ENCODE measurements at regions not wholly inside any gene's neighbourhood (a gene's known extent, or its start where the extent isn't known, plus 50 kb on each side); places are given as distances from the start of the nearest gene placed in this dataset.
"Not testable (repeated sequence)": the region's sequence is repeated elsewhere in the genome, so short reads cannot be mapped to it uniquely, and the experiment has no call there.

DNA sequence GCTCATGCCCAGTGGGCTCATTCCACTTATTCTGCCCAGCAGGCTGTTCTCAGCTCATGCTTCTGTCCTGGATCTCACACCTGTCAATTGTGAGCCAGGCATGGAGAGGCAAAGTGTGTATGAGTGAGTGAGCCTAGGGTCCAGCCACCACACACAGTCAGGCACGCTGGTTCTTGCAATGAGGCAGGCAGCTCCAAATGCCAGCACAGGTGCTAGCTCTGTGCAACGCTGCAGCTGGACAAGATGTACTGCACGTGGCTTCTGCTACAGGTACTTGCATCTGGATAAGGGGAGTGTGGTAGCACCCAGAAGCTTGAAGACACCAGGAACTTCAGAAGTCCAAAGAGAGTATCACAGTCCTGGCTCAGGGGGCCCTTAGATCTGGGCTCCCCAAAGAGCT is 1249.4 kb upstream of the IGFBP7 start:
- no peak for DNase-seq

DNA sequence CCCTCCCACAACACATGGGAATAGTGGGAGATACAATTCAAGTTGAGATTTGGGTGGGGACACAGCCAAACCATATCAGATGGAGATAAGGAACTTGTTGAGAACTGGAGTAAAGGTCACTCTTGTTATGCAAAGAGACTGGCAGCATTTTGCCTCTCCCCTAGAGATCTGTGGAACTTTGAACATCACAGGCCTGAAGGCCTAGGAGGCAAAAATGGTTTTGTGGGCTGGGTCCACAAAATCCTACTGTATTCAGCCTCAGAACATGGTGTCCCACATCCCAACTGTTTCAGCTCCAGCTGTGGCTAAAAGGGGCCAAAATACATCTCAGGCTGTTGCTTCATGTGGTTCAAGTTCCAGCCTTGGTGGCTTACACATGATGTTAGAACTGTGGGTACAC is 1247.8 kb upstream of the IGFBP7 start:
- DNase-seq, result no peak

DNA sequence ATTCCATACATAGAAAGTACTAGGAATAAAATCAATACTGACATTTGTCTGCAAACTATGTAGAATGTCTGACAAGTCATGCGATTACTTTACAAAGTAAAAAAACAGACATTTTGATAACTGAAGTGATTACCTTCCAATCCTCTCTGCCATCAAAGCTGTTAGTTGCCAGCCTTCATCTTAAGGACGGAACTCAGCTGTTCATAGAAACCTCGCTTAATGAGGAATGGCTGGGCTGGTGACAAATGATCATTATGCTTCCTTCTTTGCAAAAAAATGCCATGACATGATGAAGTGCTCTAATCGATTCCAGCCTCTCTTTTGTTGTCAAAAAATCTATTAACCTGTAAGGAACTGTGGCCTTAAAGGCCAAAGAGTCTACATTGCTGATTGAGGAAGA is 1214.9 kb upstream of the IGFBP7 start:
- DNase-seq, result no peak

DNA sequence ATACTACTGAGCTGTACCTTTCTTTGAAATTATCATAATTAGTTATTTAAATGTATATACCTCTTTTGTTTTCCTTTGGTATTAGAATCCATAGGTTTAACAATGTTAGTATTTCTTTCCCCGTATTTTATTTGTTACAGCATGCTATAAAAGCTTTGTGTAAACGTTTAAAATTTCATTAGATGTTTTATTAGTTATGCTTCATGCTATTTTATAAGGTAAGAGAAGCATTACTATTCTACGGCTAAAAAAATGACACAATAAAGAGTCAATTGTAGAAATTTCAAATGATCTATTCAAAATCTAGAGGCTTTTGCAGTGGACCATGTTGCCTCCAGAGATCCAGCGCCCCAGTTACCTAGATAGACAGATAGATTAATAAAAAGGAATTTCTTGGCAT is 1203.3 kb upstream of the IGFBP7 start:
- no peak for DNase-seq

DNA sequence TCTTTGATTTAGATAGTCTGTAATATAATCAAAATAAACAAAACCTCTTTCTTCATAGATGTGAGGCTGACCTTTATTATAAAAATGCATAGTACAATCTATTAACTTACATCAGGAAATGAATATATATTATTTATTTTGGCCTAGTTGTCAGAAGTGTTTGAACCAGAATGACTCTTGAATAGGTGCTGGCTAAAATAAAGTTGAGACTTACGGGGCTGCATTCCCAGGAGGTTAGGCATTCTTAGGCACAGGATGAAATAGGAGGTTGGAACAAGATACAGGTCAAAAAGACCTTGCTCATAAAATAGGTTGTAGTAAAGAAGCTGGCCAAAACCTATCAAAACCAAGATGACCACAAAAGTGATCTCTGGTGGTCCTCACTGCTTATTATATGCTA is 1193.3 kb upstream of the IGFBP7 start:
- no peak for DNase-seq

DNA sequence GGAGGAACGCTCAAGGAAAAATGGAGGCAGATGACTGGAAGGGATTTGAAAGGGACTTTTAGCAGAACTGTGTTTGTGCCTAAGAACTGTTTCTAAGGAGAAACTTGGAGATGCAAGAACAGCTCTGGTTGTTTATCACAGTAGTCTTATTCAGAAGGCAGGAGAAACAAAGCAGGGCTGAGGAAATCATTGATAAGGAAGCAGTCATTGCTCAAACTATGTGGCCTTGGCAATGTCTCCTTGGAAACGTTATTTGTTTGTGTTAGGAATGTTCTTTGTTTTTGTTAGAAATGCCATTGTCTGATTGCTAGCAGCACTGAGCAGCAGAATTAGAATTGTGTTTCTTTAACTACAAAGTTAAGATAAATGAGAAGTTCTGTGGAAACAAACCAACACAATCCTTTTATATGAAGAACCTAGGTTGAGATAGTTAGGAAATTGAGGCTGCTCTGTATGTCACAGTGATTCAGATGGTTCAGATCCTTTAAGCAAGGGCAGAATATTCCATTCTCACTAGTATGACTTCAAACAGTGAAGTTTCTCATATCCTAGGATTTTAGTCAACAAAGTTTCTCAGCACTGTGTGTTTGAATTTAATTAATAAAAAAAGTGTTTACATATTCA is 1191.3 kb upstream of the IGFBP7 start:
- no peak for DNase-seq

DNA sequence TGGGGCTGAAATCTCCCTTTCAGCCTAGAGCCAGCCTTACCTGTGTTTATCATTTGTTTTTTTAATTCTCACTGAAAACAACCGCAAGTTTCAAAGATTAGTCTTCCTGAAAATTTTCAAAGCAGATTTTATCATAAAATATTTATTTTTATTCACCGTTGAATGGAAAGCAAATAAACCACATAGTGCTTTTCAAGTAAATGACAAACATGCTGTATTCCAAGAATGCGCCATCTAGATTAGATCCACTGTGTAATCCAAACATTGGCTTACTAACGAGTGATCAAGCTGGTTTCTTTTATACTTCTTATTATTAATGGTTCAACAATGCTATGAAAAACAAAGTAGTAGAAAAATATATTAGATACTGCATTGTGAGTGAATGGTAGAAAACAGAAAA is 1176.2 kb upstream of the IGFBP7 start:
- DNase-seq, result no peak

DNA sequence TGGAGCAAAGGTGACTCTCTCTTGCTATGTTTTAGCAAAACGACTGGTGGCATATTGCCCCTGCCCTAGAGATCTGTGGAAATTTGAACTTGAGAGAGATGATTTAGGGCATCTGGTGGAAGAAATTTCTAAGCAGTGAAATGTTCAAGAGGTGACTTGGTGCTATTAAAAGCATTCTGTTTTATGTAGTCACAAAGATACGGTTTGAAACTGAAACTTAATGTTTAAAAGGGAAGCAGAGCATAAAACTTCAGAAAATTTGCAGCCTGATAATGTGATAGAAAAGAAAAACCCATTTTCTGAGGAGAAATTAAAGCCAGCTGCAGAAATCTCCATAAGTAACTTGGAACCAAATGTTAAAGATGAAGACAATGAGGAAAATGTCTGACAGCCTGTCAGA is 1170.7 kb upstream of the IGFBP7 start:
- DNase-seq, result not testable (repeated sequence)

DNA sequence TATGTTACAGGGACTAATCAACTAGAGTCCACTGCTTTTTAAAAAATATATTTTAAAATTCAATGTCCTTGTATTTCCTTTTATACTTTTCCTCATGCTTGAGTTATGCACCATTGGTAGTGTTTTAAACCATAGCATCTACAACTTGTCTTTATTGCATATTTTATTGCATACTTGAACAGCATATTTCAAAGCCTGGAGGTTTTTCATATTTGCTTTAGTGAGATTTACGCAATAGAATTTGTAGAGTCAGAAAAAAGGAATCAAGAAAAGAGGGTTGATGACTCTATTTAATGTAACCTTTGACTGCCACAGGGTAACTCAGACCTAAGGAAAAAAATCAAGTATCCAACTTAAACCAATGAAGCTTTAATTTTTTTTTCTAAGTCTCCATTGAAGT is 1165.7 kb upstream of the IGFBP7 start:
- no peak for DNase-seq

DNA sequence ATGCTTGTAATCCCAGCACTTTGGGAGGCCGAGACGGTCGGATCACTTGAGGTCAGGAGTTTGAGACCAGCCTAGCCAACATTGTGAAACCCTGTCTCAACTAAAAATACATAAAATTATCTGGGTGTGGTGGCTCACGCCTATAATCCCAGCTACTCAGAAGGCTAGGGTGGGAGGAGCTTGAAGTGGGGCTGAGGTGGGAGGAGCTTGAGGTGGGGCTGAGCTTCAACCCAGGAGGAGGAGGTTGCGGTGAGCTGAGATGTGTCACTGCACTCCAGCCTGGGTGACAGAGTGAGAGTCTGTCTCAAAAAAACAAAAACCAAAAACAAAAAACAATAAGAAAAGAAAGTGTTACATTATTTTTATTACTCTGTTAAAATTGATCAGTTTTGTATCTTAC is 1164.4 kb upstream of the IGFBP7 start:
- DNase-seq, result no peak

DNA sequence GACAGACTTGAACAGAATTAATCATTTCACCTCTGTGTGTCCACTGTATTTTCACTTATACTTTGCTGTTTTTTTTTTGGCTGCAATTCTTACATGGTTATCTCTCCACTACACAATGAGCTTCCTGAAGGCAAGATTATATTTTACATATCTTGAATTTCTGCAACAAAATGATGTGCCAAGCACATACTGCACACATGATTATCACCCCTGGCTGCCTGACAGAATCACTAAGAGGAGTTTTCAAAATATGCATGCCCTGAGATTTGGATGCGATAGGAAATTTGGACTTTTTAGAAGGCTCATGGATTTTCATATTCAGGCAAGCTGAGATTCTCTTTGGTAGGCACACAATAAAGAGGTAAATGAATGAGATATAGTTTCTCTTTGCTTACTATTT is 1162.1 kb upstream of the IGFBP7 start:
- no peak for DNase-seq

DNA sequence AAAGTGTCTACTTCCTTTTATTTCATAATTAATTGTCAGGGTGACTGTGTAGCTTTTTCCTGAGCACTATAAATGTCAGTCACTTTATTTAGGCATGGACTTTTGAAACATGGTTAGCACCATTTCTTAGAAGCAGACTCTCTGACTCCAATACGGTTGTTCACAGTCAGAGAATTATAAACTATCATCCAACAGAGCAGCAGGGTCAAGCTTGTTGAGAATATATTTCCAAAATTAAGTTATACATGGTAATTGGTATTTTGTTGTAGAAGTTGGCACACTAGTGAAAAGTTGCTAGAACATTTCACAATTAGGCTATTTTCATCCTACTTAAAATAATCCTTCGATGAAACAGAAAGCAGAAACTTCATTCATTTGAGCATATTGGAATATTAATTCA is 1155.5 kb upstream of the IGFBP7 start:
- no peak for DNase-seq

DNA sequence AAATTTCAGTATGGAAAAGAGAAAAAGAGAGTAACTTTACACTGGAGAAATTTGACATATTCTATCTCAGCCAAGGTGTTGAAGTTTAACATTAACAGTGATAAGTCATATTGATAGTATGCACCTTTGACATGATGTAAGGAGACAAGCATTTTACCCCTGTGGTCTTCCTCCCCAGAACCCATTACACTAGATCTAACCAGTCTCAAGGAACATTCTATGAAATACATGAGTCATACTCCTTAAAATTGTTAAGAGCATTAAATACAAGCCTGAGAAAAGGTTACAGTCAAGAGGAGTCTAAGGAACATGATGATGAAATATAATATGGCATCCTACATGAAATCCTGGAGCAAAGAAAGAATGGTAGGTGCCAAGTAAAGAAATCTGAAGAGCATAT is 1151.3 kb upstream of the IGFBP7 start:
- no peak for DNase-seq

DNA sequence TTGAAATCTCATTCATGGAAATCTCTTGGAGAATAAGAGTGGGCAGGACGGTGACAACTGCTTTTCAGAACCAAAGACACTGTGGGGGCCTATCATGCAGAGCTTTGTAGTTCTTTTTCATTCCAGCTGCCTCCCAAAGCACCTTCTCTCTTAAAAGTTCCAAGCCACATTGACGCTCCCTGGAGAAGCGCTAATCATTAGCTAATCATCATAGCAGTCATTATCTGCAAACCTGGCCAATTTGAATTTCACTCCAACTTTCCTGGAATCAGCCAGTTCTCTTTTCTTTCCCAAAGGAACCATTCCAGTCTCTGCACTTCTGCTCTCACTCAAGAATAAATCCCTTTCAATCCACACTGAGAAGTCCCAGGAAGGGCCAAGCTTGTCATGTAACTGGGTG is 1144.1 kb upstream of the IGFBP7 start:
- no peak for DNase-seq

DNA sequence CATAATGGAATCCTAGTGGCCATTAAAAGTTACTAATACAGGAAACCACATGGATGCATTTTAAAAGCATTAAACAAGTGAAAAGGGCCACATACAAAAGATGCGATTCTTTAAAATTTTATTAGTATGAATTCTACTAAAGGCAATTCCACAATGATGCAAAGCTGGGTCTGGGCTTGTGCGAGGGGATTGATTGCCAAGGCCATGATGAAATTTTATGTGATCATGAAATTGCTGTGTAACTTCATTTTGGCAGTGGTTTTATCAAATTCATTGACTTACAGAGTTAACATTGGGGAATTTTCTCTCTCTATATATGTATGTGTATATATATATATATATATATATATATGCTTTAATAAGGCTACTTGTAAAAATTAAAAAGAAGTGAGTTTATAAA is 1142.5 kb upstream of the IGFBP7 start:
- DNase-seq, result no peak

DNA sequence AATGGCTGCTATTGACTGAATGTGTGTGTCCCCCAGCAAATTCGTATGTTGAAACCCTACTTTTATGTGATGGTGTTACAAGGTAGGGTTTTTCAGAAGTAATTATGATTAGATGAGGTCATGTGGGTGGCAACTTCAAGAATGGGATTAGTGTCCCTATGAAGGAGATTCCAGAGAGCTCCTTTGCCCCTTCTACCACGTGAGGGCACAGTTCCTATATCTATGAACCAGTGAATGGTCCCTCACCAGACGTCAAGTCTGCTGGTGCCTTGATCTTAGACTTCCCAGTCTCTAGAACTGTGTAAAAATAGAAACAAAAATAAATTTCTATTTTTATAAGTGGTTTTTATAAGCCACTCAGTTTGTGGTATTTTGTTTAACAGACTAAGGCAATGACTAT is 1137.6 kb upstream of the IGFBP7 start:
- no peak for DNase-seq

DNA sequence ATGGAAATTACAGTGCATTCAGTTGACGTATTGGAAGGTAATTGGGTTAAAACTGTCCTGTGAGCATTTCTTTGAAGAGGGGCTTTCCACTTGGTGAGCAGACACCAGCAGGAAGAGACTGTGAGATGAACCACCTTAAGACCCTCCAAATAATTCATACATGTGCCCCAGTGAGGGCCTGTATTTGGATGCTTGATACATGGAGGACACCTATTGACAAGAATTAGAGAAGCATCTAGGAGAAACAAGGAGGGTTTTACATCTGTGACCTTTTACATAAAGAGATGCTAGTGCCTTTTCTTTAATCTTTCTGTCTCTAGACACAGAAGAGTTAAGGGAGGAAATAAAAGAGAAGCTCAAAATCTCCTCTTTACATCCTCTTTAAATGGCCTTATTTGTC is 1115.3 kb upstream of the IGFBP7 start:
- no peak for DNase-seq

DNA sequence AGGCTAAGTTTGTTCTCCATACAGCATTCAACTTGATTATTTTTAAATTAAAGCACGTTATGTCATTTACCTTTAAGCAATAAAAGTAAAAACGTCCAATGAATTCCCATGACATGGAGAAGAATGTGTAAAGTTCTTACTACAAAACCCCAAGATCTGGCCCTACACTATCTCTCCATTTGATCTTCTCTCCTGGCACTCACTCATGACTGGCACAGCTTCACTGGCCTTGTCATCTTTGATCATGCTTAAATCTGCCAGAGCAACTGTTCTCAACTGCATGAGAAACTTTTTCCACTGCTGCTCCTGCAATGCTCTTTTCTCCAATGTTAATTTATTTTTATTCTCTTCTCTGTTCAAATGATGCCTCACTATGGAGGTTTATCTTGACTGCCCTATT is 1109.0 kb upstream of the IGFBP7 start:
- no peak for DNase-seq

DNA sequence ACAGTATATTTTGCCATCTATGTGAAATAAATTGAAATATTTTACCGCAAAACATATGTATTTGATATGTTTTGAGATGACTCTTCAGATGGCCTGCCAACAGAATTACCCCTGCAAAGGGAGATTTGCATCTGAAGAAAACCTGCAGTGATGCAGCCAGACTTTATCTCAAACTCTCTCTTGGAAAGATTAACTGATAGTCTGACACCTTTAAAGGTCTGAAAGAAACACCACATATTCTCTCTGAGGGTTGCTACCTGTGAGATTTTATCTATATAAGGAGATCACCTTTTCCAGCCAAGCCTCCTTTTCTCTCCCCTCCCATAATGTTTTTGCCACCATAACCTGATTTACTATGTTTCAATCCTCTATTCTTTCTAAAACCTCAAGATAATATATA is 1106.3 kb upstream of the IGFBP7 start:
- DNase-seq, result no peak

DNA sequence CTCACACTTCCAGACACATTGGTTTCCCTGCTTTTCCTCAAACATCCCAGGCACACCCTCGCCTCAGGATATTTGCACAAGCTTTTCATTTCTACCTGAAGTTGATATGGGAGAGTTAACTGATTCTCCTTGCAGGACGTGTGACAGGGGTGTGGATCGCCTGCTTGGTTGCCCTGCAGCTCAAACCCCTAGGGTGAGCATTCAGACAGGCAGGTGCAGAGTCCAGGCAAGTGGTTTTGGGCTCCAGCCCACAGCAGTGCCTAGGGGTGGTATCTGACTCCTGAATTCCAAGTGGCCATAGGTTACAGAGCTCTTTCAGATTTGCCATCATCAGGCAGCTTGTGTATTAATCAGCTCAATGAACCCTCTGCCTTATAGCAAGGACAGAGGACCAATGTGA is 1104.2 kb upstream of the IGFBP7 start:
- no peak for DNase-seq

DNA sequence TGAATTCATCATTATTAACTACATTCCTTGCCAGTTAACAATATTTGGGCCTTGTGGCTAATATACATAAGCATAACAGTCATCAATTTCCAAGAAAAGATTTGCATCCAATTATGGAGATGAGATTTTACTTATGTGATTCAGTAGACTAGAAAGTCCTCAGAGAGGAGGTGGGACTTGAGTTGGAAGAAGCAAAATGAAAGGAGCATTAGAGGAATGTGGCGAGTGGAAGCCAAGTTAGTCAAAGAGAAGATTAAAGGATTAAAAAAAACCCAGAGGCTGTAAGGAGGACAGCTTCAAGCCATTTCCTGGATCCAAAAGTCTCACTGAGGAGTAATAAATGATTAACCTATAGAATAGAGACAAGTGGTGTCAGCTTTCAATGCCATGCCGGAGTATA is 1099.4 kb upstream of the IGFBP7 start:
- DNase-seq, result no peak

DNA sequence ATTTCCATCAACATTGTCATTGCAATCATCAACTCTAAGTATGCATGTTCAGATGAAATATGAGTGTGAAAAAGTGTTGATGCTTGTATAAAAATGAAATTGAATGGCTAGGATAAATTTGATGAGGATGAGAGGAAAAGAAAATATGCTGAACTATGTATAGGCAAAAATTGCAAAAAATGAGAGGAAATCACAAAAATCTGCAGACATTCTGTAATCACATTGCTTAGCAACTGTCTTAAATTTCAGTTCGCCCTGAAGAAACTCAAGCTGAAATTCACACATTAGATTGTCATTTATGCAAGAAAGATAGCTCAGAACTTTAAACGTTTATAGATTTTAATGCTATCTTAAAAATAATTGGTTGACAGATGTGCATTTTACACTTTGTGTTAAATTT is 1098.8 kb upstream of the IGFBP7 start:
- no peak for DNase-seq

DNA sequence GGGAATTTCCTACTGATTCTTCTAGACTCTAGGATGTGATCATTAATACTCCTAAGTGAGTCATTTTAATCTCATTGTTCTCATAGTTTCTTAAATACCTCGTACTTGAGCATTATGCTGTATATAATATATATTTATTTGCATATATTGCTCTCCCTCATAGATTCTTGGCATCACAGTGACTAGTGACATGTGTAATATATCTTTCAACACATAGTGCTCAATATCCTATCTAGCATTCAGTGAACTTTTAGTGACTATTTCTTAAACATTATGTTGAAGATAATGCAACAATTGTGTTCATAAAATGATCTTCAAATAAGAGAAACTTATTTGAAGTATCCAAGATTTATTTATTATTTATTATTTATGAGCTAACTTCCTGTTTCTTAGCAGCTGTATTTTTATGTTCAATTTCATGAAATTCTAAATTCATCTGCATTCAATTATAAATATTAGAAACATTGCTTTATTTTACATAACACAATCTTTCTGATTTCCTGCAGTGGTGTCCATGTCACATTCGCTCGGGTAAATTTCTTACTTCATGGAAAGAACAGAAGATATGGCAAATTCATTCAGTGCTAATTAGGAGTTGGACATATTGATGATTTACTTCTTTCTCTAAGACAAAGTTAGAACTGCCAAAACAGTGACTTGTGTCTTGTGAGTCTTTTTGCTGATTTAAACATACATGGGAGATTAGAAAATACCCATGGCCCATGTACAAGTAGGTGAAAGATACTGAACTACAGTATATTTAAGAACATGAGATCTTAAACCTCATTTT is 1095.5 kb upstream of the IGFBP7 start:
- no peak for DNase-seq

DNA sequence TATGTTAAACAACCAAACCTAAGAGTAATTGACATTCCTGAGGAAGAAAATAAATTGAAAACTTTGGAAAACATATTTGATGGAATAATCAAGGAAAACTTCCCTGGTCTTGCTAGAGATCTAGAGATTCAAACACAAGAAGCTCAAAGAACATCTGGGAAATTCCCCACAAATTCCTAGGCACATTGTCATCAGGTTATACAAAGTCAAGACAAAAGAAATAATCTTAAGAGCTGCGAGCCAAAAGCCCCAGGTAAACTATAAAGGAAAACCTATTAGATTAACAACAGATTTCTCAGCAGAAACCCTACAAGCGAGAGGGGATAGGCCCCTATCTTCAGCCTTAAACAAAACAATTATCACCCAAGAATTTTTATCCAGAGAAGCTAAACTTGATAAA is 1082.0 kb upstream of the IGFBP7 start:
- DNase-seq, result no peak

DNA sequence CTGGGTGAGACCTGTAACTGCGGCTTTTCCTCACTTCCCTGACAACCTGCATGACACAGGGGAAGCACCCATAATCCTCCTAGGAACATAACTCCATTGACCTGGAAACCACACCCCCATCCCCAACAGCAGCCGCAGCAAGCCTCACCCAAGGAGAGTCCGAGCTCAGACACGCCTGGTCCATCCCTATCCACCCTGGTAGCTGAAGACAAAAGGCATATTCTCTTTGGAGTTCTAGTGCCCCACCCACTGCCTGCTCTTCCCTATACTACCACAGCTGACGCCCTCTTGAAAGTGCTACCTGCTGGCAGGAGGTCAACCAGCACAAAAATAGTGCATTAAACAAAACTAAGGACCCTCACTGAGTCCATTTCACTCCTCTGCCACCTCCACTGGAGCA is 1080.9 kb upstream of the IGFBP7 start:
- no peak for DNase-seq
